ENCODE measurements at regions not wholly inside any gene's neighbourhood (a gene's known extent, or its start where the extent isn't known, plus 50 kb on each side); places are given as distances from the start of the nearest gene placed in this dataset.

DNA sequence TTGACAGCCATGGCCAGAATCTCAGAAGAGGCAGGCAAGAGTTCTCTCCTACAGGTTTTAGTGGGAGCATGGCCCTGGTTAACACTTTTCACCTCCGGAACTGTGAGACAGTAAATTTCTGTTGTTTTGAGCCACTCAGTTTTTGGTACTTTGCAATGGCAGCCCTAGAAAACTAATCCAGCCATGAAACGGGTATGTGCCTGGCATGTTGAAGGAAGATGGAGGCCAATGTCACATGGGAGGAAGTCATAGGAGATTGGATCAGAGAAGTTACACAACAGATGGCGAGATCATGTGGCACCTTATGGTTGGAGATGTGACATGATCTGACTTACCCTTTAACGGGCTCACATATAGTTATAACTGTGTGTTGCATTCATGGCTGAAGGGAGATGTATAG lies 63.2 kb upstream of the EED start:
- peaks cover 33% of the 10 kb centered on the region for H3K4me1 ChIP-seq
- no peak overlapping the region for H3K27ac ChIP-seq
- intact Hi-C loops (cut with DNase I): no loop called here
- no peak overlapping the region for H3K4me3 ChIP-seq
- no peaks in the 10 kb centered on the region for H3K9me3 ChIP-seq
- no peaks in the 10 kb centered on the region for H3K36me3 ChIP-seq
- no peak for DNase-seq (ENCODE audit: extremely low spot score in 2 of 2)
- H3K27me3 ChIP-seq: no peaks in the 10 kb centered on the region
- TF ChIP-seq, protein P1, sequence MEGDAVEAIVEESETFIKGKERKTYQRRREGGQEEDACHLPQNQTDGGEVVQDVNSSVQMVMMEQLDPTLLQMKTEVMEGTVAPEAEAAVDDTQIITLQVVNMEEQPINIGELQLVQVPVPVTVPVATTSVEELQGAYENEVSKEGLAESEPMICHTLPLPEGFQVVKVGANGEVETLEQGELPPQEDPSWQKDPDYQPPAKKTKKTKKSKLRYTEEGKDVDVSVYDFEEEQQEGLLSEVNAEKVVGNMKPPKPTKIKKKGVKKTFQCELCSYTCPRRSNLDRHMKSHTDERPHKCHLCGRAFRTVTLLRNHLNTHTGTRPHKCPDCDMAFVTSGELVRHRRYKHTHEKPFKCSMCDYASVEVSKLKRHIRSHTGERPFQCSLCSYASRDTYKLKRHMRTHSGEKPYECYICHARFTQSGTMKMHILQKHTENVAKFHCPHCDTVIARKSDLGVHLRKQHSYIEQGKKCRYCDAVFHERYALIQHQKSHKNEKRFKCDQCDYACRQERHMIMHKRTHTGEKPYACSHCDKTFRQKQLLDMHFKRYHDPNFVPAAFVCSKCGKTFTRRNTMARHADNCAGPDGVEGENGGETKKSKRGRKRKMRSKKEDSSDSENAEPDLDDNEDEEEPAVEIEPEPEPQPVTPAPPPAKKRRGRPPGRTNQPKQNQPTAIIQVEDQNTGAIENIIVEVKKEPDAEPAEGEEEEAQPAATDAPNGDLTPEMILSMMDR (IDR thresholded peaks at IDR 0.05): no peak
- TF ChIP-seq POLR2A (IDR thresholded peaks at IDR 0.05) (no peak), POLR2AphosphoS5 (IDR thresholded peaks at IDR 0.05; ENCODE audit: insufficient read depth in 1 of 2, low read depth in 1 of 2) (no peak)

DNA sequence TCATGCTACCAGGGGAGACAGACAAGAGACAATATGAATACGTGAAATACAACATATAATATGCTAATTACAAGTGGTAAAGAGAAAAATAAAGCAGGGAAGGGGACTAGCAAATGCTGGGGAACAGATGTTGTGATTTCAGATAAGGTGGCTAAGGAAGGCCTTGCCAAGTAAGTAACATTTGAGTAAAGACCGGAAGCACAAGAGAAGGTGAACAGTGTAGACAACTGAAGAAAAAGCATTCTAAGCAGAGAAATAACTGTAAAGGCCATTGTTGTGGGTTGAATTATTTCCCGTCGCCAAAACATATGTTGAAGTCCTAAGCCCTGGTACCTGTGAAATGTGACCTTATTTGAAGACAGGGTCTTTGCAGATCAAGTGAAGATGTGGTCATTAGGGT lies 63.7 kb upstream of the EED start:
- H3K4me1 ChIP-seq: peaks cover 34% of the 10 kb centered on the region
- H3K36me3 ChIP-seq: no peaks in the 10 kb centered on the region
- intact Hi-C loops (cut with DNase I): no loop called here
- H3K27me3 ChIP-seq: no peaks in the 10 kb centered on the region
- no peak for DNase-seq (ENCODE audit: extremely low spot score in 2 of 2)
- H3K9me3 ChIP-seq: no peaks in the 10 kb centered on the region
- TF ChIP-seq, protein P1 (IDR thresholded peaks at IDR 0.05): no peak
- TF ChIP-seq POLR2AphosphoS5 (IDR thresholded peaks at IDR 0.05; ENCODE audit: insufficient read depth in 1 of 2, low read depth in 1 of 2) (no peak), POLR2A (IDR thresholded peaks at IDR 0.05) (no peak)
- H3K4me3 ChIP-seq: no peak overlapping the region
- H3K27ac ChIP-seq: no peak overlapping the region

DNA sequence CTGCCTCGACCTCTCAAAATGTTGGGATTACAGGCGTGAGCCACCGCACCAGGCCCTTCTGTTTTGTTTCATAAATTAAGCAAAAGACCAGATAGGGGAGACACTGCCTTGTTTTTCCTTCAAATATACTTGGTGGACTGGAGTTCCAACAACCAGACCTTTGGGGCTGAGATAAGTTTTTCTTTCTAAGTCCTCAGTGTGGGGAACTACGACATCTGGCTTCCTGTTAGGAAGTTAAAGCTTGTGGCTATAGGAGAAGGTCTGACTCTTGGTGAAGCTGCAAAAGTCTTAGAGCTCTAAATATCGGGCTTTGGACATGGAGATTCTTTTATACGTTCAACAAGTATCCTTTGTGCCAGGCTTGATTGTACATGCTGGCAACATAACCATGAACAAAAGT lies 64.1 kb upstream of the EED start:
- intact Hi-C loops (cut with DNase I): no loop called here
- no peak overlapping the region for H3K4me3 ChIP-seq
- no peaks in the 10 kb centered on the region for H3K36me3 ChIP-seq
- peaks cover 34% of the 10 kb centered on the region for H3K4me1 ChIP-seq
- DNase-seq (ENCODE audit: extremely low spot score in 2 of 2): no peak
- H3K27ac ChIP-seq: no peak overlapping the region
- no peaks in the 10 kb centered on the region for H3K9me3 ChIP-seq
- no peak for TF ChIP-seq POLR2AphosphoS5 (IDR thresholded peaks at IDR 0.05; ENCODE audit: insufficient read depth in 1 of 2, low read depth in 1 of 2)
- no peak for TF ChIP-seq POLR2A (IDR thresholded peaks at IDR 0.05)
- TF ChIP-seq, protein P1 (IDR thresholded peaks at IDR 0.05): no peak
- no peaks in the 10 kb centered on the region for H3K27me3 ChIP-seq

DNA sequence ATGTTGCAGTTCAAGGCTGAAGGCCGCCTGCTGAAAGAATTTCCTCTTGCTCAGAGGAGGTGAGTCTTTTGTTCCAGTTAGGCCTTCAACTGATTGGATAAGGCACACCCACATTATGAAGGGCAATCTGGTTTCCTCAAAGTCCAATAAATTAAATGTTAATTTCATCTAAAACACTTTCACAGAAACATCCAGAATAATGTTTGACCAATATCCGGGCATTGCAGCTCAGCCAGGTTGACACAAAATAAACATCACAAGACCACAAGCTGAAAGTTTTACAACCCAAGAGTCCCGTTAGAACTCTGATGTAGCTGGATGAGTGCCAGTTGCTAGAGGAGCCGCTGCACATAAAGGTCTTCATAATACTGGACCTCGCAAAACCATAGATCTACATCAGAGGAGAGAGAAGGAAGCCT lies 64.9 kb upstream of the EED start:
- H3K9me3 ChIP-seq: no peaks in the 10 kb centered on the region
- peaks cover 42% of the 10 kb centered on the region for H3K4me1 ChIP-seq
- no peaks in the 10 kb centered on the region for H3K27me3 ChIP-seq
- no peak for DNase-seq (ENCODE audit: extremely low spot score in 2 of 2)
- H3K4me3 ChIP-seq: no peak overlapping the region
- TF ChIP-seq, protein P1 (IDR thresholded peaks at IDR 0.05): no peak
- TF ChIP-seq POLR2AphosphoS5 (IDR thresholded peaks at IDR 0.05; ENCODE audit: insufficient read depth in 1 of 2, low read depth in 1 of 2): peak in 1 of 2 donors; percentile 18
- peak overlapping the region; percentile 47 for H3K27ac ChIP-seq
- H3K36me3 ChIP-seq: no peaks in the 10 kb centered on the region
- intact Hi-C loops (cut with DNase I): no loop called here

DNA sequence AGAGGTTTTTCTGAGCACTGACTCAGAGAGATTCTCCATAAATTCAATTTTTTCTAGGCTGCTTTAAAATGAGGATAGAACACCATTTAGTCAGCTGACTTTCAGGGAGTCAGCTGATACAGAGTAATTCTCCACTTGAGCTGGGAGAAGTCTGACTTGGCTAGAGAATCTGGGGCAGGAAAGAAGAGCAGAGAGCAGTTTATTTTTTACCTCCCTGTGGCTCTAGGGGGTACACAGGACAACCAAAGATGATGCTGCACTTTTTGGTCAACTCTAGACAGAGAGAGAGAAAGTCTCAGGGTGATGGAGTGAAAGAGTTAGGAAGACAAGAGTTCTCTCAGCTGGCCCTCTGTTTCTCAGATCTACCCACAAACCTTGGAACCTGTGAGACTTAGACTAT lies 67.3 kb upstream of the EED start:
- peaks cover 37% of the 10 kb centered on the region for H3K4me1 ChIP-seq
- no peaks in the 10 kb centered on the region for H3K9me3 ChIP-seq
- H3K27me3 ChIP-seq: no peaks in the 10 kb centered on the region
- TF ChIP-seq POLR2AphosphoS5 (IDR thresholded peaks at IDR 0.05; ENCODE audit: insufficient read depth in 1 of 2, low read depth in 1 of 2) (no peak), POLR2A (IDR thresholded peaks at IDR 0.05) (no peak)
- TF ChIP-seq, protein P1 (IDR thresholded peaks at IDR 0.05): no peak
- no peak overlapping the region for H3K4me3 ChIP-seq
- no peaks in the 10 kb centered on the region for H3K36me3 ChIP-seq
- DNase-seq (ENCODE audit: extremely low spot score in 2 of 2): no peak
- intact Hi-C loops (cut with DNase I): no loop called here
- no peak overlapping the region for H3K27ac ChIP-seq
